HEK293 (cell line): ENCODE measurements at regions not wholly inside any gene's neighbourhood (a gene's known extent, or its start where the extent isn't known, plus 50 kb on each side); places are given as distances from the start of the nearest gene placed in this dataset.

ENCODE experiments used
- CTCF ChIA-PET: fragments of 350-600 bp; formaldehyde crosslinking; extraction: SDS; loops from one replicate; lab custom pipeline; 2021; ENCODE audit warnings: antibody characterized with exemption; lab: Yijun Ruan, JAX
- POLR2A ChIA-PET: fragments of 300-600 bp; formaldehyde crosslinking; extraction: SDS; loops from one replicate; lab custom pipeline; 2020; ENCODE audit warnings: antibody characterized with exemption, inconsistent platforms; lab: Yijun Ruan, JAX
- H3K27ac ChIP-seq: fragments of 200-500 bp; sonication (Bioruptor generic); 2 replicates; pipeline ENCODE4 v1.5.1; 2014; ENCODE audit warnings: low read depth, low read length, control low read depth, inconsistent platforms; ENCODE audit errors: extremely low read depth
- H3K36me3 ChIP-seq, 2 experiments: fragments of 200-500 bp in 1 of 2; sonication (Bioruptor generic) in 1 of 2; 1 replicate in 1 of 2; 2 replicates in 1 of 2; pipeline ENCODE4 v1.5.1; 2014 to 2017; ENCODE audit warnings: inconsistent platforms in 2 of 2, low read length in 2 of 2; ENCODE audit not compliant: control insufficient read depth in 2 of 2, insufficient read depth in 1 of 2
- H3K4me1 ChIP-seq: fragments of 200-500 bp; sonication (Bioruptor generic); 2 replicates; pipeline ENCODE4 v1.5.1; 2014; ENCODE audit warnings: mild to moderate bottlenecking, low read length, inconsistent platforms; ENCODE audit not compliant: control insufficient read depth, insufficient read depth
- H3K4me3 ChIP-seq: 2 replicates; pipeline ENCODE4 v1.5.1; 2011; ENCODE audit warnings: low read depth, mild to moderate bottlenecking, control low read depth, low read length, moderate library complexity
- H3K9me3 ChIP-seq: fragments of 200-500 bp; sonication (Bioruptor generic); 2 replicates; pipeline ENCODE4 v1.5.1; 2014; ENCODE audit warnings: low read depth, low read length, inconsistent platforms; ENCODE audit not compliant: control insufficient read depth, insufficient read depth
- BCL11A ChIP-seq: fragments of 450-650 bp; formaldehyde crosslinking; IDR thresholded peaks from 2 replicates; pipeline ENCODE4 v1.5.1; 2016; ENCODE audit warnings: low read depth, missing biosample characterization, missing genetic modification characterization
- HOXC10 ChIP-seq: sonication (generic); formaldehyde crosslinking; IDR thresholded peaks from 2 replicates; pipeline ENCODE4 v1.8.1; 2023; ENCODE audit warnings: mild to moderate bottlenecking, missing genetic modification reagents
- OVOL3 ChIP-seq: fragments of 450-650 bp; formaldehyde crosslinking; IDR thresholded peaks from 2 replicates; pipeline ENCODE4 v1.5.1; 2016; ENCODE audit warnings: missing biosample characterization, missing genetic modification characterization
- PRDM1 ChIP-seq: fragments of 450-650 bp; formaldehyde crosslinking; IDR thresholded peaks from 2 replicates; pipeline ENCODE4; 2016; ENCODE audit warnings: missing biosample characterization, missing genetic modification characterization
- TSHZ1 ChIP-seq: fragments of 450-650 bp; formaldehyde crosslinking; IDR thresholded peaks from 2 replicates; pipeline ENCODE4 v1.5.1; 2016; ENCODE audit warnings: missing biosample characterization, missing genetic modification characterization, borderline replicate concordance
- WT1 ChIP-seq: fragments of 450-650 bp; formaldehyde crosslinking; IDR thresholded peaks from 2 replicates; pipeline ENCODE4 v1.5.1; 2016; ENCODE audit warnings: missing biosample characterization, missing genetic modification characterization
- YY1 ChIP-seq: fragments of 450-650 bp; formaldehyde crosslinking; IDR thresholded peaks from 2 replicates; pipeline ENCODE4 v1.5.1; 2018; ENCODE audit warnings: missing biosample characterization, missing genetic modification characterization
- ZIC2 ChIP-seq: fragments of 450-650 bp; formaldehyde crosslinking; IDR thresholded peaks from 2 replicates; pipeline ENCODE4 v1.5.1; 2016; ENCODE audit warnings: missing biosample characterization, missing genetic modification characterization
- ZNF155 ChIP-seq: fragments of 450-650 bp; formaldehyde crosslinking; IDR thresholded peaks from 2 replicates; pipeline ENCODE4 v1.5.1; 2016; ENCODE audit warnings: missing biosample characterization, missing genetic modification characterization
- ZNF18 ChIP-seq: fragments of 450-650 bp; formaldehyde crosslinking; IDR thresholded peaks from 2 replicates; pipeline ENCODE4 v1.5.1; 2016; ENCODE audit warnings: missing biosample characterization, missing genetic modification characterization
- ZNF341 ChIP-seq: fragments of 450-650 bp; formaldehyde crosslinking; IDR thresholded peaks from 2 replicates; pipeline ENCODE4; 2016; ENCODE audit warnings: low read depth, missing biosample characterization, missing genetic modification characterization
- ZNF548 ChIP-seq: fragments of 450-650 bp; formaldehyde crosslinking; IDR thresholded peaks from 2 replicates; pipeline ENCODE4 v1.5.1; 2016; ENCODE audit warnings: missing biosample characterization, missing genetic modification characterization
- ZNF645 ChIP-seq: fragments of 450-650 bp; formaldehyde crosslinking; IDR thresholded peaks from 2 replicates; pipeline ENCODE4; 2016; ENCODE audit warnings: missing biosample characterization, missing genetic modification characterization

GRCh38 chr21:27372381-27372780, 405.5 kb upstream of the ADAMTS5 start:
- ChIA-PET CTCF (interaction anchor here (1.1 kb wide), 1 partner anchor 1373 kb away, joined by 4 read pairs; no protein-coding TSS in a partner anchor), POLR2A (no interaction called here)
- Histone ChIP-seq H3K4me1 (no peaks in the 10 kb centered on the region), H3K9me3 (no peaks in the 10 kb centered on the region), H3K4me3 (no peak overlapping the region), H3K36me3 (no peaks in the 10 kb centered on the region), H3K27ac (no peak overlapping the region)
- TF ChIP-seq PRDM1 (tag by site-specific recombination) (no peak), BCL11A (tag by site-specific recombination) (no peak), ZNF155 (tag by site-specific recombination) (no peak), ZNF548 (tag by site-specific recombination) (no peak), ZNF18 (tag by site-specific recombination) (no peak), TSHZ1 (tag by site-specific recombination) (no peak), YY1 (tag by site-specific recombination) (no peak)

- Histone ChIP-seq H3K4me1 (no peaks in the 10 kb centered on the region), H3K4me3 (no peak overlapping the region), H3K27ac (no peak overlapping the region), H3K9me3 (no peaks in the 10 kb centered on the region), H3K36me3 (no peaks in the 10 kb centered on the region)
- TF ChIP-seq OVOL3 (tag by site-specific recombination), result no peak
- TF ChIP-seq ZNF341, result no peak
- no peak for TF ChIP-seq ZIC2 (tag by site-specific recombination)
- no peak for TF ChIP-seq ZNF645 (tag by site-specific recombination)
- no peak for TF ChIP-seq HOXC10 (CRISPR knock-in tag)
- POLR2A ChIA-PET, result interaction anchor here (0.6 kb wide), 1 partner anchor 1201 kb away, joined by 5 read pairs; no protein-coding TSS in a partner anchor
- CTCF ChIA-PET, result interaction anchor here (1.1 kb wide), 1 partner anchor 1374 kb away, joined by 4 read pairs; no protein-coding TSS in a partner anchor
These were observed 405.1 kb upstream of the ADAMTS5 start for GRCh38 chr21:27371975-27372331.

- TF ChIP-seq WT1, result no peak
- TF ChIP-seq, all 188 proteins: peak for 0
- ChIA-PET POLR2A (interaction anchor here (0.6 kb wide), 1 partner anchor 1202 kb away, joined by 5 read pairs; no protein-coding TSS in a partner anchor), CTCF (interaction anchor here (1.1 kb wide), 1 partner anchor 1374 kb away, joined by 4 read pairs; no protein-coding TSS in a partner anchor)
- Histone ChIP-seq H3K4me3 (no peak overlapping the region), H3K9me3 (no peaks in the 10 kb centered on the region), H3K4me1 (no peaks in the 10 kb centered on the region), H3K36me3 (no peaks in the 10 kb centered on the region), H3K27ac (no peak overlapping the region)
These were observed 404.5 kb upstream of the ADAMTS5 start for GRCh38 chr21:27371115-27371974.
